KMS-11 (cell line): ENCODE measurements at regions not wholly inside any gene's neighbourhood (a gene's known extent, or its start where the extent isn't known, plus 50 kb on each side); places are given as distances from the start of the nearest gene placed in this dataset.

Experiments
- H2AFZ ChIP-seq: fragments of 200-600 bp; sonication (generic); 2 replicates; pipeline ENCODE4 v1.6.1; 2016; ENCODE audit warnings: antibody characterized with exemption, mixed run types, low read depth
- H3K27ac ChIP-seq: fragments of 200-600 bp; sonication (generic); 2 replicates; pipeline ENCODE4 v1.6.1; 2016; ENCODE audit warnings: mild to moderate bottlenecking, mixed run types
- H3K27me3 ChIP-seq: fragments of 200-600 bp; sonication (generic); 2 replicates; pipeline ENCODE4 v1.6.1; 2017; ENCODE audit warnings: mild to moderate bottlenecking, low read depth, mixed run types, moderate library complexity; ENCODE audit not compliant: insufficient read depth
- H3K36me3 ChIP-seq: fragments of 200-600 bp; sonication (generic); 2 replicates; pipeline ENCODE4 v1.6.1; 2017; ENCODE audit warnings: mild to moderate bottlenecking, mixed run types; ENCODE audit not compliant: insufficient read depth
- H3K4me1 ChIP-seq: fragments of 200-600 bp; sonication (generic); 2 replicates; pipeline ENCODE4 v1.6.1; 2016; ENCODE audit warnings: mild to moderate bottlenecking, low read depth, mixed run types; ENCODE audit not compliant: poor library complexity, severe bottlenecking
- H3K4me2 ChIP-seq: fragments of 200-600 bp; sonication (generic); 2 replicates; pipeline ENCODE4 v1.7.0; 2016; ENCODE audit warnings: mild to moderate bottlenecking, mixed run types
- H3K4me3 ChIP-seq: fragments of 200-600 bp; sonication (generic); IDR thresholded peaks from 2 replicates; pipeline ENCODE4 v1.6.1; 2017; ENCODE audit warnings: low read depth, low read length, mixed read lengths; ENCODE audit not compliant: insufficient read depth
- H3K79me2 ChIP-seq: fragments of 200-600 bp; sonication (generic); 2 replicates; pipeline ENCODE4 v1.6.1; 2016; ENCODE audit warnings: low read depth, mixed run types; ENCODE audit not compliant: insufficient read depth
- H3K9ac ChIP-seq: fragments of 200-600 bp; sonication (generic); 2 replicates; pipeline ENCODE4 v1.6.1; 2016; ENCODE audit warnings: mild to moderate bottlenecking, mixed run types
- H4K20me1 ChIP-seq: fragments of 200-600 bp; sonication (generic); 2 replicates; pipeline ENCODE4 v1.6.1; 2016; ENCODE audit warnings: mild to moderate bottlenecking, mixed run types; ENCODE audit not compliant: insufficient read depth
- TF ChIP-seq, protein P1 (sequence below): fragments of 200-600 bp; sonication (generic); conservative IDR thresholded peaks from 2 replicates; pipeline ENCODE4 v1.6.1; 2017; ENCODE audit warnings: low read depth, mild to moderate bottlenecking, antibody characterized with exemption, low read length, moderate library complexity, mixed read lengths

DNA sequence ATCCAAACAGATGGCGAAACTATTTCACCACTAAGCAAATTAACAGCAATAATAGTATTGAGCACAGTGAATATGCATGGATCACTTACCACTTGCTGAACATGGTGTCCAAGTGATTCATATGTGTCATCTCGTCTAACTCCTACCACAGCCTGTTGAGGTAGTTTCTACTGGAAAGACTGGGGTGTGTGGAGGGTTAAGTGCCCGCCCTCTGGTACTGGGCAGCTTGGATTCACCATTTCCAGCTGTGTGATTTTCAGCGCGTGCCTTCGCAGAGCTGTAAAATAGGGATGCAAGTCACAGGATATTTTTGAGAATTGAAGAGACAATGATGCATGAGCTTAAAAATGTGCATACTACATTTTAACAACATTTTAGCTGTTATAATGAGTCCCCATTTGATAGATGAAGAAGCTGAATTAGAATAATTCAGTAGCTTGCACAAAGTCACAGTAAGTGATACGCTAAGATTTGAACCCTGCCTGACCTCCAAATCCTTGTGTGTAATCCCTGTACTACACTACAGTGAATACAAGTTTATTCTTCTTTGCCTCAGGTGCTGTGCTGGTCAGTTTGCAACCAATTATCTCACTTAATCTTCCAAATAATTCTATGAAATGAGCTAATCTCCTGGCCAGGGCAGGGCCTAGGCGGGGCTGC, 75.2 kb upstream of the SIX2 start:
- Histone ChIP-seq H2AFZ (no peak overlapping the region), H4K20me1 (no peaks in the 10 kb centered on the region), H3K79me2 (no peaks in the 10 kb centered on the region), H3K4me2 (no peak overlapping the region), H3K9ac (no peak overlapping the region), H3K4me1 (no peaks in the 10 kb centered on the region), H3K36me3 (no peaks in the 10 kb centered on the region), H3K4me3 (no peak overlapping the region), H3K27ac (no peak overlapping the region), H3K27me3 (no peaks in the 10 kb centered on the region)
- TF ChIP-seq, protein P1, sequence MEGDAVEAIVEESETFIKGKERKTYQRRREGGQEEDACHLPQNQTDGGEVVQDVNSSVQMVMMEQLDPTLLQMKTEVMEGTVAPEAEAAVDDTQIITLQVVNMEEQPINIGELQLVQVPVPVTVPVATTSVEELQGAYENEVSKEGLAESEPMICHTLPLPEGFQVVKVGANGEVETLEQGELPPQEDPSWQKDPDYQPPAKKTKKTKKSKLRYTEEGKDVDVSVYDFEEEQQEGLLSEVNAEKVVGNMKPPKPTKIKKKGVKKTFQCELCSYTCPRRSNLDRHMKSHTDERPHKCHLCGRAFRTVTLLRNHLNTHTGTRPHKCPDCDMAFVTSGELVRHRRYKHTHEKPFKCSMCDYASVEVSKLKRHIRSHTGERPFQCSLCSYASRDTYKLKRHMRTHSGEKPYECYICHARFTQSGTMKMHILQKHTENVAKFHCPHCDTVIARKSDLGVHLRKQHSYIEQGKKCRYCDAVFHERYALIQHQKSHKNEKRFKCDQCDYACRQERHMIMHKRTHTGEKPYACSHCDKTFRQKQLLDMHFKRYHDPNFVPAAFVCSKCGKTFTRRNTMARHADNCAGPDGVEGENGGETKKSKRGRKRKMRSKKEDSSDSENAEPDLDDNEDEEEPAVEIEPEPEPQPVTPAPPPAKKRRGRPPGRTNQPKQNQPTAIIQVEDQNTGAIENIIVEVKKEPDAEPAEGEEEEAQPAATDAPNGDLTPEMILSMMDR: no peak

DNA sequence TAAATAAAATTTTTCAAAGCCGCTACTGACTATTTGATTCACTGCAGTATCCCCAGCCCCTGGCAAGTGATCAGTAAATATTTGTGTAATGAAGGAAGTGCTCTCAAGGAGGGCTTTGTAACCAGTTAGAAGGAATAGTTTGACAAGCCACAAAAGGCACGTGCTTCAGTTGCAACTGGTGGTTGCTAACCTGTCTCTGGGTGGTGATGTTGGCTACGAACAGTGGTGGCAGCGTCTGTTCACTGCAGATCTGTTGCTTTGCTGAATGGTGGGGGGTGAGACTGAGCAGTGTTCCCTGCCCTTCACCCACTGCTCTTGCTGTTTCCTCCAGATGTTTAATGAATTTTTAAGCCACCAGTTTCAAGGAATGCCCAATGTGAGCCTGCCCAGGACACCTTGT, 73.9 kb upstream of the SIX2 start:
- TF ChIP-seq, protein P1: no peak
- no peak overlapping the region for H3K27ac ChIP-seq

DNA sequence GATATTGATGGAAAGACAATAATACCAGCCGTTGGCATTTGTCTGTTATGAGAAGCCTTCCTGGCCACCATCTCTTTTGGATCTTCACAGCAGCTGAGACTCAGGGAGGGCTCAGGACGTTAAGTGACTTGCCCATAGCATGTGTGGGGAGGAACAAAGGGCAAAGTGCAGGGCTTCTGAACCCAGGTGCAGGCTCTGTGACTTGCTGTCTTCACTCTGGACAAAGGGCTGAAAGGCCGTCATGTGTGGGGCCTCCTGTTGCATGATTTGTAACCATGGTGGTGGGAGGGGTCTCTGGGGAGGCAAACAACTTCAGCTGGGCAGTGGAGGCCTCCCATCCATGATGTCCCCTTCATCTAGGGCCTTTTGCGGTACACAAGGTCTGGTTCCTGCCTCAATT, 65.5 kb upstream of the SIX2 start:
- Histone ChIP-seq H3K27ac (no peak overlapping the region), H3K36me3 (no peaks in the 10 kb centered on the region), H4K20me1 (no peaks in the 10 kb centered on the region), H3K4me1 (no peaks in the 10 kb centered on the region), H3K4me3 (no peak overlapping the region), H3K79me2 (no peaks in the 10 kb centered on the region), H3K4me2 (no peak overlapping the region), H2AFZ (no peak overlapping the region), H3K27me3 (no peaks in the 10 kb centered on the region), H3K9ac (no peak overlapping the region)
- TF ChIP-seq, protein P1: no peak

More for the DNA sequence above, 73.9 kb upstream of the SIX2 start:
- H3K79me2 ChIP-seq: no peaks in the 10 kb centered on the region
- no peaks in the 10 kb centered on the region for H3K4me1 ChIP-seq
- H3K9ac ChIP-seq: no peak overlapping the region
- no peak overlapping the region for H3K4me3 ChIP-seq
- no peaks in the 10 kb centered on the region for H3K27me3 ChIP-seq
- H3K4me2 ChIP-seq: no peak overlapping the region
- H2AFZ ChIP-seq: no peak overlapping the region
- no peaks in the 10 kb centered on the region for H4K20me1 ChIP-seq
- no peaks in the 10 kb centered on the region for H3K36me3 ChIP-seq

DNA sequence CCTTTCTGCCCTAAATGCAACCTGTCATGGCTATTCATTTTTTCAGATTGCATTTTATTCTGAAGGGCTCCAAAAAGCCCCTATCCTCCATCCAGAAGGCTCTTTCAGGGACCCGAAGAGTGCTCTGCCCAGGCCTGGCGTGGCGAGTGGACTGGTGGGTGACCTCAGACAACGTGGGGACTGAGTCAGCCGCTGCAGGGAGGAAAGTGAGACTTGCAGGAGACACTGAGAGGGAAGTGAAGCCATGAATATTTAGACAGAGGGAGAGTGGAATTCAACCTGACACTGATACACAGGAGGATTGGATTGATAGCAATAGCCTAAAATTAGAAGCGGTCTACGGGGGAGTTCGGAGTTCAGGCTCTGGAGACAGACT, 63.6 kb upstream of the SIX2 start:
- Histone ChIP-seq H2AFZ (no peak overlapping the region), H3K79me2 (no peaks in the 10 kb centered on the region), H3K4me1 (no peaks in the 10 kb centered on the region), H3K9ac (no peak overlapping the region), H3K27me3 (no peaks in the 10 kb centered on the region), H3K4me3 (no peak overlapping the region), H3K27ac (no peak overlapping the region), H3K36me3 (no peaks in the 10 kb centered on the region), H4K20me1 (no peaks in the 10 kb centered on the region), H3K4me2 (no peak overlapping the region)
- TF ChIP-seq, protein P1: no peak
